ENCODE measurements at regions not wholly inside any gene's neighbourhood (a gene's known extent, or its start where the extent isn't known, plus 50 kb on each side); places are given as distances from the start of the nearest gene placed in this dataset.

- no peak for DNase-seq
- Histone ChIP-seq H3K36me3 (ENCODE audit: low read depth) (no peaks in the 10 kb centered on the region), H3K27me3 (ENCODE audit: insufficient read depth, low read depth) (no peaks in the 10 kb centered on the region), H3K79me2 (ENCODE audit: low read depth) (no peaks in the 10 kb centered on the region), H3K4me3 (no peak overlapping the region), H3K9me3 (ENCODE audit: insufficient read depth, low read depth) (no peaks in the 10 kb centered on the region), H2AFZ (no peak overlapping the region), H3K27ac (no peak overlapping the region), H4K20me1 (ENCODE audit: insufficient read depth) (no peaks in the 10 kb centered on the region), H3F3A (ENCODE audit: insufficient read depth, low read depth) (no peaks in the 10 kb centered on the region), H3K4me1 (replicated peaks; ENCODE audit: insufficient read depth) (no peaks in the 10 kb centered on the region), H3K4me2 (no peak overlapping the region), H3K9me2 (ENCODE audit: insufficient read depth) (no peaks in the 10 kb centered on the region)
- BruUV-seq (replicated peaks), result no TSS peak
- intact Hi-C loops (cut with micrococcal nuclease; ENCODE audit: unreplicated experiment), result no loop called here
- ChIA-PET CTCF (no interaction called here), POLR2A (ENCODE audit: unreplicated experiment) (no interaction called here)
- TF ChIP-seq CTCF (conservative IDR thresholded peaks at IDR 0.05), result no peak
- no peak for TF ChIP-seq EZH2 (IDR thresholded peaks at IDR 0.05; ENCODE audit: low read depth)
These were observed 98.2 kb upstream of the HHIP start for GRCh38 chr4:144547678-144548298.

GRCh38 chr4:144556636-144557035 is 89.3 kb upstream of the HHIP start:
- no peaks in the 10 kb centered on the region for H3K36me3 ChIP-seq (ENCODE audit: low read depth)
- no peak for DNase-seq
- no peaks in the 10 kb centered on the region for H3K79me2 ChIP-seq (ENCODE audit: low read depth)
- no peak overlapping the region for H3K4me3 ChIP-seq
- no peak for TF ChIP-seq CTCF (conservative IDR thresholded peaks at IDR 0.05)
- TF ChIP-seq EZH2 (IDR thresholded peaks at IDR 0.05; ENCODE audit: low read depth), result no peak
- no TSS peak for BruUV-seq (replicated peaks)
- no peak overlapping the region for H3K4me2 ChIP-seq
- intact Hi-C loops (cut with micrococcal nuclease; ENCODE audit: unreplicated experiment), result no loop called here
- no peaks in the 10 kb centered on the region for H4K20me1 ChIP-seq (ENCODE audit: insufficient read depth)
- ChIA-PET CTCF (no interaction called here), POLR2A (ENCODE audit: unreplicated experiment) (no interaction called here)
- no peaks in the 10 kb centered on the region for H3F3A ChIP-seq (ENCODE audit: insufficient read depth, low read depth)
- no peak overlapping the region for H2AFZ ChIP-seq
- H3K4me1 ChIP-seq (replicated peaks; ENCODE audit: insufficient read depth), result no peaks in the 10 kb centered on the region
- no peaks in the 10 kb centered on the region for H3K9me3 ChIP-seq (ENCODE audit: insufficient read depth, low read depth)
- no peaks in the 10 kb centered on the region for H3K9me2 ChIP-seq (ENCODE audit: insufficient read depth)
- no peak overlapping the region for H3K27ac ChIP-seq
- H3K27me3 ChIP-seq (ENCODE audit: insufficient read depth, low read depth), result no peaks in the 10 kb centered on the region

- no peak overlapping the region for H2AFZ ChIP-seq
- H3K27me3 ChIP-seq (ENCODE audit: insufficient read depth, low read depth), result no peaks in the 10 kb centered on the region
- no peaks in the 10 kb centered on the region for H3K9me3 ChIP-seq (ENCODE audit: insufficient read depth, low read depth)
- no peak for TF ChIP-seq EZH2 (IDR thresholded peaks at IDR 0.05; ENCODE audit: low read depth)
- no peak for TF ChIP-seq CTCF (conservative IDR thresholded peaks at IDR 0.05)
- CTCF ChIA-PET, result no interaction called here
- H3F3A ChIP-seq (ENCODE audit: insufficient read depth, low read depth), result no peaks in the 10 kb centered on the region
- H4K20me1 ChIP-seq (ENCODE audit: insufficient read depth), result no peaks in the 10 kb centered on the region
- no TSS peak for BruUV-seq (replicated peaks)
- no peak overlapping the region for H3K27ac ChIP-seq
- POLR2A ChIA-PET (ENCODE audit: unreplicated experiment), result no interaction called here
- H3K36me3 ChIP-seq (ENCODE audit: low read depth), result no peaks in the 10 kb centered on the region
- no peak for DNase-seq
- no peak overlapping the region for H3K4me3 ChIP-seq
- no peaks in the 10 kb centered on the region for H3K9me2 ChIP-seq (ENCODE audit: insufficient read depth)
- intact Hi-C loops (cut with micrococcal nuclease; ENCODE audit: unreplicated experiment), result no loop called here
- H3K79me2 ChIP-seq (ENCODE audit: low read depth), result no peaks in the 10 kb centered on the region
- no peaks in the 10 kb centered on the region for H3K4me1 ChIP-seq (replicated peaks; ENCODE audit: insufficient read depth)
- H3K4me2 ChIP-seq, result no peak overlapping the region
These were observed 88.6 kb upstream of the HHIP start for GRCh38 chr4:144557404-144557803.
